Fibroblast of skin of scalp (primary cell): ENCODE measurements at regions not wholly inside any gene's neighbourhood (a gene's known extent, or its start where the extent isn't known, plus 50 kb on each side); places are given as distances from the start of the nearest gene placed in this dataset.
"Not testable (repeated sequence)": the region's sequence is repeated elsewhere in the genome, so short reads cannot be mapped to it uniquely, and the experiment has no call there.

Experiments used
- DNase-seq: peaks from one replicate; pipeline ENCODE4 v3.0.0-alpha.2; 2013

- no peak for DNase-seq
Measured at GRCh38 chr19:20482721-20483120, 82.9 kb downstream of the ZNF737 start.

GRCh38 chr19:20481736-20482135 lies 83.8 kb downstream of the ZNF737 start:
- DNase-seq = no peak

- DNase-seq = no peak
Measured at GRCh38 chr19:20479483-20479882, 86.1 kb downstream of the ZNF737 start.

GRCh38 chr19:20478936-20479335 lies 86.6 kb downstream of the ZNF737 start:
- DNase-seq = no peak

GRCh38 chr19:20472854-20473253 lies 92.7 kb downstream of the ZNF737 start:
- no peak for DNase-seq

GRCh38 chr19:20471431-20471830 lies 94.2 kb downstream of the ZNF737 start:
- no peak for DNase-seq

GRCh38 chr19:20470345-20471135 lies 95.0 kb downstream of the ZNF737 start:
- DNase-seq = no peak

GRCh38 chr19:20466638-20466990 lies 99.0 kb downstream of the ZNF737 start:
- not testable (repeated sequence) for DNase-seq

- DNase-seq = not testable (repeated sequence)
Measured at GRCh38 chr19:20465922-20466637, 99.5 kb downstream of the ZNF737 start.

- no peak for DNase-seq
Measured at GRCh38 chr19:20453425-20453935, 112.1 kb downstream of the ZNF737 start.

- DNase-seq = no peak
Measured at GRCh38 chr19:20444202-20444885, 121.2 kb downstream of the ZNF737 start.

- not testable (repeated sequence) for DNase-seq
Measured at GRCh38 chr19:20432266-20432842, 133.2 kb downstream of the ZNF737 start.

GRCh38 chr19:20431826-20432225 lies 133.8 kb downstream of the ZNF737 start:
- no peak for DNase-seq

- DNase-seq = peak; percentile 64
Measured at GRCh38 chr19:20423381-20424197, 142.0 kb downstream of the ZNF737 start.

GRCh38 chr19:20422216-20423205 lies 143.1 kb downstream of the ZNF737 start:
- no peak for DNase-seq

- DNase-seq = no peak
Measured at GRCh38 chr19:20416661-20417060, 148.9 kb downstream of the ZNF737 start.

- no peak for DNase-seq
Measured at GRCh38 chr19:20414120-20414519, 151.5 kb downstream of the ZNF737 start.

GRCh38 chr19:20413705-20414104 lies 151.9 kb downstream of the ZNF737 start:
- DNase-seq = no peak

- DNase-seq = no peak
Measured at GRCh38 chr19:20412846-20413245, 152.7 kb downstream of the ZNF737 start.

GRCh38 chr19:20397292-20397691 lies 168.3 kb downstream of the ZNF737 start:
- no peak for DNase-seq
